ENCODE measurements at regions not wholly inside any gene's neighbourhood (a gene's known extent, or its start where the extent isn't known, plus 50 kb on each side); places are given as distances from the start of the nearest gene placed in this dataset.

DNA sequence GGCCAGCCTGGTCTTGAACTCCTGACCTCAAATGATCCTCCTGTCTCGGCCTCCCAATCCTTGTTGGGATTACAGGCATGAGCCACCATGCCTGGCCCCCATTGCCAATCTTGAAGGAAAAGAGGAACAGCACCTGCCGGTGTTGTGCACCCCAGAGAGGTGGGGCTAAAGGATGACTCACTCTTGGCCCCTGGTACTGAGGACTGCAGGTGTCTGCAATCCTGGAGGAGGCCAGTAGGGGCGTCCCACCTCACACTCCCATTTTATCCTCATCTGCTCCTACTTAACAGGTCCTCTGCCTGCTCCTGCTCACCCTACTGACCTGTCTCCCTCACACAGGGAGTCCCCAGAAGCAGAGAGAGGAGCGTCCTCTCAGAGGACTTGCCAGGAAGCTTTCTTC, 390.4 kb downstream of the ARHGEF28 start:
- in situ Hi-C loops (cut with HindIII; ENCODE audit: low pct_unique_long_range_greater_than_20kb, low sequenced_read_pairs): no loop called here
- DNase-seq (ENCODE audit: low read depth, low spot score): peak; percentile 32

DNA sequence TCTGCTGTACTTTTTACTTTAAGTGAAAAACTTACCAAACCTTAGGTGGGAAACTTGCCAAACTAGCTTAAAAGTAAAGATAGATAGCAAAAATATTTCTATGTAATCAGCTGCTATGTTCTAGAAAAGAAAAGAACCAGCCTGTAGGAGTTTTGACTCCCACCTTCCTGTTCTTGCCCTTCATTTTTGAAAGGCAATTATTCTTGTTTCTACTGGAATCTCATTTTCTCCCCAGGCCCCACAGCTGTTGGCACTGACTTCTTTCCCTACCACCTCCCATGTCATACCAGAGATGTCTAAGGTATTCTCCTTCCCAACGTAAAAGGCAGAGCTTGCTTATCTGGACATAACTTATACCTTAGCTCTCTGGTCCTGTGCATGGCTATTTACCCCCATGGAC, 389.7 kb downstream of the ARHGEF28 start:
- DNase-seq (ENCODE audit: low read depth, low spot score): no peak
- in situ Hi-C loops (cut with HindIII; ENCODE audit: low pct_unique_long_range_greater_than_20kb, low sequenced_read_pairs): no loop called here

DNA sequence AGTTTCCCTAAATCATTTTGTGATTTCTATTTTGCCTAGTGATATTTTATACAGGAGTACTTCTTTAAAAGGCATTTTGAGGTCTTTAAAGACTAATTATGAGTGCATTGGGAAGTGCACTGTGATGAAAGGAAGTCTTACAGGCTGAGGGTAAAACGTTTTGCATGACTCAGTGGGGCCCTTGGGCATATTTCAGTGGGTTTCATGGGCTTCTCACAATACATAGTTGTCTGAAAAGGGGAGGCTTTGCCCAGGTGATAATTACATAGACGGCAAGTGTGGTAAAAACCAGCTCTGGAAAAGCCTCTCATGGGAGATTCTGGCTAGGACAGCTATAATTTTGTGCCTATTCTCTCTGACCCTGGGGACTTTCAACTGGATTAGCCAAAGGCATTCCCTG, 387.2 kb downstream of the ARHGEF28 start:
- in situ Hi-C loops (cut with HindIII; ENCODE audit: low pct_unique_long_range_greater_than_20kb, low sequenced_read_pairs): no loop called here
- peak; percentile 32 for DNase-seq (ENCODE audit: low read depth, low spot score)

DNA sequence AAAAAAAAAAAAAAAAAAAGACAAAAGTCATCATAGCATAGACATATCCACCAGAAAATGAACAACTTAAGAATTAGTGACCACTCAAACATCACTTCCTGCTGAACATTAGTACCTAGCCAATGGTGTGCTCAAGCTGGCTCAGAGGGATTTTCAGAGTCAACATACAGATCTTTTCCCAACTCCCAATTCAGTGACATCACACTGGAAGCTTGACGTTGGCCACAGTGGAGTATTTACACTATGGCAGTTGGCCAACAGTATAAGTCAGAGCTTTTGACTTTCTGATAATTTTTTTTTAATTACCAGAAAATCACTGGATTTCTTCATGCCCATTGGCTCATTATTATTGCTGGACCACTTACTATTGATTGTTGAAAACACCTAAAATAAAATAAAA, 383.5 kb downstream of the ARHGEF28 start:
- in situ Hi-C loops (cut with HindIII; ENCODE audit: low pct_unique_long_range_greater_than_20kb, low sequenced_read_pairs): no loop called here
- no peak for DNase-seq (ENCODE audit: low read depth, low spot score)

DNA sequence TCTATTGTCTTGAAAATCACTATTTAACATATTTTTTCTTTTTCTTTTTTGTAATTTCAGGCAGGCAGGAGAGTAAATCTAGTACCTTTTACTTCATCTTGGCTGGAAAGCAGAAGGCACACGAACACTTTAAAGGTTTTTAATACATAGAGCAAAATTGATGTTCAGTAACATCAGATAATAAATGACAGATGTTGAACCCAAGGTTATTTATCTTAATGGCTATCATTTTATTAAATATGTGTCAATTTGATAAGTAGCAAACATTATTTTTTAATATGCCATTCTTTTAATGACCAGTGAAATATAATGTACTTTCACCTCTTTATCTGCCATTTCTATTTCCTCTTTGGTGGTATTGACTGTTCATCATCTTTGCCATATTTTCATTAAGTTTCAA, 381.2 kb downstream of the ARHGEF28 start:
- in situ Hi-C loops (cut with HindIII; ENCODE audit: low pct_unique_long_range_greater_than_20kb, low sequenced_read_pairs): no loop called here

DNA sequence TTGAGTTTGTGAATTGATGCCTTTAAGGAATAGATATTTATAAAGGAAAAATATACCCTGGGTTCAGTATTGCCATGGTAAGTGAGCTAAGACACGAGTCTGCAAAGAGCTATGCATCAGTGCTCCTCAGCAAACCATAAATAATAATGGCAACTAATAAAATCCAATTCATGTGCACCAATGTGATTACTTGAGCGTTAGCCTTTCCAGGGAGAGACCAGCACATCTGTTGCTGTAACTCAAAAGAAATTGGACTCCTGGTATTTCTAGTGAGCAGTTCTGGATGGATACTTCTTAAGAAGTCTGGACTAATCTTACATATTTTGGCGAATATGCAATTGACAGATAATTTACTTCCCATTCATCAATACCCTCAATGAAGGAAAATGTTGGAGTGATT, 373.3 kb downstream of the ARHGEF28 start:
- DNase-seq (ENCODE audit: low read depth, low spot score): no peak
- in situ Hi-C loops (cut with HindIII; ENCODE audit: low pct_unique_long_range_greater_than_20kb, low sequenced_read_pairs): no loop called here

More for the DNA sequence above, 381.2 kb downstream of the ARHGEF28 start:
- no peak for DNase-seq (ENCODE audit: low read depth, low spot score)

DNA sequence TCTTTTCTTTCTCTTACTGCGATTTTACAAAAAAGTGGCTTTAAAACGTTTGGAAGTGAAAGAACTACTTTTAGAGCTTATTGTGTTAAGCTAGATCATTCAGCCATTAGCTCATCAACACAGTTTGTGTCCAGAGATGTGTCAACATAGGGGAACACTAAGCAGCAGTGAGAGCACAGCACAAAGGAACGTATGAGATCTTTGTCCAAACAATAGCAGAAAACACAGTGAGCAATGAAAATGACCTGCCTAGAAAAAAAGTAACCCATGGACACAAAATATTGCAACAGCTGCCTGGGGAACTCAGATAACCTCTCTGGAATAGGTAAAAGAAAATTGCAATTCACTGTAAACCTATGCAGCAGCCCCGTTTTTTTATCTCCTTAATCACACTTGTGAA, 372.5 kb downstream of the ARHGEF28 start:
- DNase-seq (ENCODE audit: low read depth, low spot score): no peak
- in situ Hi-C loops (cut with HindIII; ENCODE audit: low pct_unique_long_range_greater_than_20kb, low sequenced_read_pairs): no loop called here

DNA sequence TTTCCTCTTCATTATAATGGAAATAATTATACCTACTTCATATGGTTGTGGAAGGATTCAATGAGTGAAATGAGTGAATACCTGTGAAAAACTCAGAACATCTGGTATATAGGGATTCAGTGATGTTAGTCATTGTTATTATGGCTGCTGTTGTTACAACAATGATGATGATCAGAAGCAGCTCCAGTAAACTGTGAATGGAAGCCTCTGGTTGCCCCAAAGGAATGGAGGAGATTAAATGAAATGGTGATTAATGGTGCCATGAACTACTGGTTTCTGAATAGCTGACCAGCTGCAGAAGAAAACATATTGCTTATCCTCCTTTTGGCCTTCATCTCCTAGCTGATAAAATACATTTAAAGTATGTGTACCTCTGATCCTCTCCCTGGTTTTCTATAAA, 372.0 kb downstream of the ARHGEF28 start:
- no peak for DNase-seq (ENCODE audit: low read depth, low spot score)

DNA sequence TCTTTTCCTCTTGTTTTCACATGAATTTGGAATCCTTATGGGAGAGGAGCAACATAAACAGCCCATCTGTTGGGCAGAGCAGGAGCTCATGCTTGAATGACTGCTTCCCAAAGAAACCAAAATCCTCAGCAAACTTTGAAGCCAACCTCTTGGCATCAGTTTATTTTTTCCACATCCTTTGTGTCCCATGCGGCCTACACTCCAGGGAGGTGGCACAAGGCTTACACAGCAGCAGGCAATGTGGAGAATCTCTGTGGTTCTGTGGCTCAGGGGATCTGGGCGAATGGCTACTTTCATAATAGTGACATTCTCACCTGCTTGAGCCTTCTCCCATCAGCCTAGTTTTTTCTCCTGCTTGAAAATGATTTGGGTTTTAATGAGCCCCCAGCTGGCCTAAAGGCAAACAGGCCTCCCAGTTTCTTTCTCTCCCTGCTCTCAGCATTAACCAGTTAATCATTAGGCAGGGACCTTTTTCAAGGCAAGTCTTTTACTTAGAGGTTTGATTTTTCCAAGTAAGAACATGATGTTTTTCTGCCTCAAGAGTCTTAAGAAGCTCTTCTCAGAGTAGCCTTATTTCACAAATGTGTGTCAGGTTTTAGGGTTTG, 370.3 kb downstream of the ARHGEF28 start:
- in situ Hi-C loops (cut with HindIII; ENCODE audit: low pct_unique_long_range_greater_than_20kb, low sequenced_read_pairs): no loop called here

More for the DNA sequence above, 372.0 kb downstream of the ARHGEF28 start:
- in situ Hi-C loops (cut with HindIII; ENCODE audit: low pct_unique_long_range_greater_than_20kb, low sequenced_read_pairs): no loop called here

DNA sequence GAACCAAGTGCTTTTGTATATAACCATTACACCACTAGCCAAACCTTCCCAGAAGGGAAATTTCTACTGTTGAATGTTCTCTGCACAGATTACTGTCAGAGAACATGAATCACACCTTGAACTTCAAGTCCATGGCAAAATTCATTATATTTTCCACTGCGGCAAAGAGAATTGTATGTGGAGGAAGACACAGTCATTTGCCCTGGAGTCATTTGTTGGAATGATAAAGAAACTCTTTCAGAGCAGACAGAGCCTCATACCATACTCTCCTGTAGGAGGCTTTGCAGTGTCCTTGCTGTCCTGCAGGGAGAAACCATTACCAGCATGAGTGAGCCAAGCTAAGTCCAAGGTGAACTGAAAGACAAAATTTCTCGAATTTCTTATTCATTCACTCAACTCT, 369.0 kb downstream of the ARHGEF28 start:
- in situ Hi-C loops (cut with HindIII; ENCODE audit: low pct_unique_long_range_greater_than_20kb, low sequenced_read_pairs): no loop called here
- DNase-seq (ENCODE audit: low read depth, low spot score): peak; percentile 80

More for the DNA sequence above, 370.3 kb downstream of the ARHGEF28 start:
- DNase-seq (ENCODE audit: low read depth, low spot score): no peak

Small RNAs in the stretch of these regions (small RNA-seq; reads per million reads assigned to genes)
- gene RN7SL814P: 0 reads per million in 2 experiments
